ENCODE measurements at regions not wholly inside any gene's neighbourhood (a gene's known extent, or its start where the extent isn't known, plus 50 kb on each side); places are given as distances from the start of the nearest gene placed in this dataset.
"Not testable (repeated sequence)": the region's sequence is repeated elsewhere in the genome, so short reads cannot be mapped to it uniquely, and the experiment has no call there.

DNA sequence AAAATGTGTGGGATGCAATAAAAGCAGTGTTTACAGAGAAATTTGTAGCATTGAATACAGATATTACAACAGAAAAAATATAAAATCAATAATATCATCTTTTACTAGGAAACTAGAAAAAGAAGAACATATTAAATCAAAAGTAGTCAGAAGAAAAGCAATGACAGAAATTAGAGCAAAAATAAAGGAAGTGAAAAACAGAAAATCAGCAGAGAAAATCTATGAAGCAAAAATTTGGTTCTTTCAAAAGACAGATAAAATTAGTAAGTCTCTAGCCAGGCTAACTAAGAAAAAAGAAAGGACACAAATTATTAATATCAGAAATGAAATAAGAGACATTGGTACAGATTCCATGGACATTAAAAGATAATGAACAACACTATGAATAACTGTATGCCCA, 212.0 kb upstream of the MGAT5 start:
- TF ChIP-seq CTCF (IDR thresholded peaks at IDR 0.05; ENCODE audit: insufficient read depth in 1 of 2, low read depth in 1 of 2, low read length in 1 of 2, severe bottlenecking in 1 of 2, unreplicated experiment in 1 of 2), result no peak
- Mint-ChIP-seq H3K36me3 (ENCODE audit: insufficient read depth, unreplicated experiment) (no peaks in the 10 kb centered on the region), H3K27me3 (ENCODE audit: insufficient read depth, unreplicated experiment) (peaks cover 11% of the 10 kb centered on the region), H3K9me3 (ENCODE audit: unreplicated experiment) (peaks cover 37% of the 10 kb centered on the region), H3K4me3 (ENCODE audit: unreplicated experiment) (no peak overlapping the region), H3K27ac (ENCODE audit: unreplicated experiment) (no peak overlapping the region), H3K4me1 (ENCODE audit: low read depth, unreplicated experiment) (no peaks in the 10 kb centered on the region)
- no TSS peak for BruUV-seq (replicated peaks)
- H3K4me1 ChIP-seq, result no peaks in the 10 kb centered on the region
- no peak overlapping the region for H3K4me3 ChIP-seq (ENCODE audit: low read depth, low read length)
- CTCF ChIA-PET, result no interaction called here
- peaks cover 9% of the 10 kb centered on the region; the same call in 1 of the 2 replicates for H3K9me3 ChIP-seq
- intact Hi-C loops (cut with micrococcal nuclease; ENCODE audit: unreplicated experiment), result no loop called here
- POLR2A ChIA-PET, result no interaction called here
- no peaks in the 10 kb centered on the region for H3K27me3 ChIP-seq (replicated peaks; ENCODE audit: control insufficient read depth, insufficient read depth, low read length)
- no peaks in the 10 kb centered on the region for H3K36me3 ChIP-seq (ENCODE audit: control insufficient read depth, insufficient read depth, low read length)
- no peak for DNase-seq

- intact Hi-C loops (cut with micrococcal nuclease; ENCODE audit: unreplicated experiment); H3K27ac Mint-ChIP-seq (ENCODE audit: unreplicated experiment): not testable (repeated sequence)
Measured at GRCh38 chr2:134043028-134043427, 210.8 kb upstream of the MGAT5 start.

DNA sequence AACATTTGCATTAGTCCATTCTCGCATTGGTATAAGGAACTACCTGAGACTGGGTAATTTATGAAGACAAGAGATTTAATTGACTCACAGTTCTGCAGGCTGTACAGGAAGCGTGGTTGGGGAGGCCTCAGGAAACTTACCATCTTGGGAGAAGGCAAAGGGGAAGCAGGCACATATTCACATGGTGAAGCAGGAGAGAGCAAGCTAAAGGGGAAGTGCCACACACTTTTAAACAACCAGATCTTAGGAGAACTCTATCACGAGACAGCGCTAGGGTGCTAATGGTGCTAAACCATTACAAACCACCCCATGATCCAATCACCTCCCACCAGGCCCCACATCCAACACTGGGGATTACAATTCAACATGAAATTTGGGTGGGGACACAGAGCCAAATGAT, 201.7 kb upstream of the MGAT5 start:
- BruUV-seq (replicated peaks), result no TSS peak
- no peak overlapping the region for H3K4me3 ChIP-seq (ENCODE audit: low read depth, low read length)
- no peak overlapping the region for H3K4me3 Mint-ChIP-seq (ENCODE audit: unreplicated experiment)
- no peaks in the 10 kb centered on the region for H3K4me1 ChIP-seq
- POLR2A ChIA-PET, result no interaction called here
- no peak overlapping the region for H3K27ac Mint-ChIP-seq (ENCODE audit: unreplicated experiment)
- H3K4me1 Mint-ChIP-seq (ENCODE audit: low read depth, unreplicated experiment), result peaks cover 7% of the 10 kb centered on the region
- H3K36me3 ChIP-seq (ENCODE audit: control insufficient read depth, insufficient read depth, low read length), result no peaks in the 10 kb centered on the region
- intact Hi-C loops (cut with micrococcal nuclease; ENCODE audit: unreplicated experiment), result no loop called here
- no peaks in the 10 kb centered on the region for H3K27me3 ChIP-seq (replicated peaks; ENCODE audit: control insufficient read depth, insufficient read depth, low read length)
- DNase-seq, result no peak
- H3K9me3 Mint-ChIP-seq (ENCODE audit: unreplicated experiment), result no peaks in the 10 kb centered on the region
- CTCF ChIA-PET, result no interaction called here
- no peaks in the 10 kb centered on the region for H3K9me3 ChIP-seq
- no peak for TF ChIP-seq CTCF (IDR thresholded peaks at IDR 0.05; ENCODE audit: insufficient read depth in 1 of 2, low read depth in 1 of 2, low read length in 1 of 2, severe bottlenecking in 1 of 2, unreplicated experiment in 1 of 2)
- no peaks in the 10 kb centered on the region for H3K36me3 Mint-ChIP-seq (ENCODE audit: insufficient read depth, unreplicated experiment)
- H3K27me3 Mint-ChIP-seq (ENCODE audit: insufficient read depth, unreplicated experiment), result peaks cover 8% of the 10 kb centered on the region

More at GRCh38 chr2:134043028-134043427, 210.8 kb upstream of the MGAT5 start:
- POLR2A ChIA-PET; H3K4me3 Mint-ChIP-seq (ENCODE audit: unreplicated experiment); DNase-seq; H3K27me3 ChIP-seq (replicated peaks; ENCODE audit: control insufficient read depth, insufficient read depth, low read length); H3K36me3 ChIP-seq (ENCODE audit: control insufficient read depth, insufficient read depth, low read length); CTCF ChIA-PET; H3K4me3 ChIP-seq (ENCODE audit: low read depth, low read length); H3K36me3 Mint-ChIP-seq (ENCODE audit: insufficient read depth, unreplicated experiment); BruUV-seq (replicated peaks); H3K9me3 ChIP-seq; H3K4me1 Mint-ChIP-seq (ENCODE audit: low read depth, unreplicated experiment); H3K4me1 ChIP-seq: not testable (repeated sequence)
- peaks cover 11% of the 10 kb centered on the region for H3K27me3 Mint-ChIP-seq (ENCODE audit: insufficient read depth, unreplicated experiment)
- H3K9me3 Mint-ChIP-seq (ENCODE audit: unreplicated experiment), result peaks cover 31% of the 10 kb centered on the region

DNA sequence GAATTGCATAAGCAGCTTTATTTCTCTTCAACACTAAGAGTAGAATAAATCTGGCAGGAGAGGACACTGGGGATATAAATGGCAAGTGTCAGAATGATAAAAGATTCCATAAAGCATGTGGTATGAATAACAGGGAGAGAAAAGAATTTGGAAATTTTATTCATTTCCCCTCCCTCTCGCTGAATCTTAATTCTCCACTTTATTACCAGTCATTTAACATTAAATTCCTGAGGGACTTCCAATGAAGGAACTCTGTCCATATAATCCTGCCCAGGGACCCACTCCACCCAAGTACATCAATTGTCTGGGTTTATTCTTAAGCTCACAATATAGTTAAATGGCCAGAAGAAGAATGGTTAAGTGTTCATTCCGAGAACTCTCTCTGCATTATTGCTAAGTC, 197.7 kb upstream of the MGAT5 start:
- Histone ChIP-seq H3K9me3 (no peaks in the 10 kb centered on the region), H3K4me3 (ENCODE audit: low read depth, low read length) (no peak overlapping the region), H3K4me1 (no peaks in the 10 kb centered on the region), H3K36me3 (ENCODE audit: control insufficient read depth, insufficient read depth, low read length) (no peaks in the 10 kb centered on the region), H3K27me3 (replicated peaks; ENCODE audit: control insufficient read depth, insufficient read depth, low read length) (no peaks in the 10 kb centered on the region)
- no peak for TF ChIP-seq CTCF (IDR thresholded peaks at IDR 0.05; ENCODE audit: insufficient read depth in 1 of 2, low read depth in 1 of 2, low read length in 1 of 2, severe bottlenecking in 1 of 2, unreplicated experiment in 1 of 2)
- ChIA-PET POLR2A (no interaction called here), CTCF (no interaction called here)
- intact Hi-C loops (cut with micrococcal nuclease; ENCODE audit: unreplicated experiment), result no loop called here
- Mint-ChIP-seq H3K4me3 (ENCODE audit: unreplicated experiment) (no peak overlapping the region), H3K27ac (ENCODE audit: unreplicated experiment) (no peak overlapping the region), H3K27me3 (ENCODE audit: insufficient read depth, unreplicated experiment) (peaks cover 9% of the 10 kb centered on the region), H3K9me3 (ENCODE audit: unreplicated experiment) (peaks cover 2% of the 10 kb centered on the region), H3K4me1 (ENCODE audit: low read depth, unreplicated experiment) (peaks cover 10% of the 10 kb centered on the region), H3K36me3 (ENCODE audit: insufficient read depth, unreplicated experiment) (no peaks in the 10 kb centered on the region)
- DNase-seq, result no peak
- BruUV-seq (replicated peaks), result no TSS peak

- peaks cover 34% of the 10 kb centered on the region for H3K9me3 Mint-ChIP-seq (ENCODE audit: unreplicated experiment)
- DNase-seq; POLR2A ChIA-PET; H3K4me1 ChIP-seq; H3K27me3 Mint-ChIP-seq (ENCODE audit: insufficient read depth, unreplicated experiment); intact Hi-C loops (cut with micrococcal nuclease; ENCODE audit: unreplicated experiment); H3K9me3 ChIP-seq; H3K4me3 ChIP-seq (ENCODE audit: low read depth, low read length); CTCF ChIA-PET; H3K4me3 Mint-ChIP-seq (ENCODE audit: unreplicated experiment); BruUV-seq (replicated peaks); H3K27ac Mint-ChIP-seq (ENCODE audit: unreplicated experiment); H3K36me3 Mint-ChIP-seq (ENCODE audit: insufficient read depth, unreplicated experiment); H3K27me3 ChIP-seq (replicated peaks; ENCODE audit: control insufficient read depth, insufficient read depth, low read length); H3K4me1 Mint-ChIP-seq (ENCODE audit: low read depth, unreplicated experiment); H3K36me3 ChIP-seq (ENCODE audit: control insufficient read depth, insufficient read depth, low read length): not testable (repeated sequence)
Measured at GRCh38 chr2:134061066-134061465, 192.8 kb upstream of the MGAT5 start.
